Endodermal cell (in vitro differentiated cells): ENCODE measurements at regions not wholly inside any gene's neighbourhood (a gene's known extent, or its start where the extent isn't known, plus 50 kb on each side); places are given as distances from the start of the nearest gene placed in this dataset.

Experiments
- DNase-seq: peaks from one replicate; pipeline ENCODE4 v3.0.0-alpha.2; 2017
- H3K27ac ChIP-seq: 2 replicates; pipeline ENCODE4 v1.5.1; 2013; ENCODE audit warnings: mild to moderate bottlenecking, low read depth, low read length, moderate library complexity
- H3K27me3 ChIP-seq: 2 replicates; pipeline ENCODE4 v1.6.1; 2013; ENCODE audit warnings: mild to moderate bottlenecking, low read length, moderate library complexity; ENCODE audit not compliant: insufficient read depth, control insufficient read depth, poor library complexity, severe bottlenecking
- H3K36me3 ChIP-seq: 2 replicates; pipeline ENCODE4 v1.7.0; 2013; ENCODE audit warnings: mild to moderate bottlenecking, low read length, moderate library complexity; ENCODE audit not compliant: control insufficient read depth, insufficient read depth
- H3K4me1 ChIP-seq: one replicate; pipeline ENCODE4 v1.7.0; 2013; ENCODE audit warnings: low read length; ENCODE audit not compliant: control insufficient read depth, insufficient read depth
- H3K4me3 ChIP-seq: 2 replicates; pipeline ENCODE4 v1.5.1; 2013; ENCODE audit warnings: mild to moderate bottlenecking, low read length, moderate library complexity
- H3K9ac ChIP-seq: 2 replicates; pipeline ENCODE4 v1.6.1; 2013; ENCODE audit warnings: mild to moderate bottlenecking, low read length, moderate library complexity; ENCODE audit not compliant: poor library complexity, severe bottlenecking; ENCODE audit errors: extremely low read depth
- H3K9me3 ChIP-seq: 2 replicates; pipeline ENCODE4 v1.6.1; 2013; ENCODE audit warnings: mild to moderate bottlenecking, low read length, moderate library complexity; ENCODE audit not compliant: control insufficient read depth
- H3K27ac Mint-ChIP-seq: 2 replicates; pipeline ENCODE4 v1.8.0; 2020; ENCODE audit warnings: mixed read lengths
- H3K27me3 Mint-ChIP-seq: 2 replicates; pipeline ENCODE4 v1.8.0; 2021; ENCODE audit warnings: mild to moderate bottlenecking, mixed read lengths; ENCODE audit not compliant: insufficient read depth
- H3K36me3 Mint-ChIP-seq: 2 replicates; pipeline ENCODE4 v1.8.0; 2020; ENCODE audit warnings: low read depth, mixed read lengths
- H3K4me1 Mint-ChIP-seq: 2 replicates; pipeline ENCODE4 v1.8.0; 2020; ENCODE audit warnings: mixed read lengths
- H3K4me3 Mint-ChIP-seq: 2 replicates; pipeline ENCODE4 v1.8.0; 2020; ENCODE audit warnings: mild to moderate bottlenecking, moderate library complexity, mixed read lengths
- H3K9me3 Mint-ChIP-seq: 2 replicates; pipeline ENCODE4 v1.8.0; 2020; ENCODE audit warnings: mild to moderate bottlenecking, mixed read lengths
- WGBS, 2 experiments: methylation state at CpG; one replicate each; pipeline versions ENCODE4 v1.1.5 to v1.1.7; 2013; ENCODE audit warnings: missing lambda C conversion rate in 2 of 2, mixed read lengths in 1 of 2; ENCODE audit not compliant: insufficient coverage in 1 of 2, insufficient read length in 1 of 2; 5-methylcytosine and 5-hydroxymethylcytosine counted together
- TF ChIP-seq, protein P1 (sequence below): fragments of 200-600 bp; sonication (generic); conservative IDR thresholded peaks from 2 replicates; pipeline ENCODE4 v1.5.0; 2021; ENCODE audit warnings: antibody characterized with exemption, mild to moderate bottlenecking

DNA sequence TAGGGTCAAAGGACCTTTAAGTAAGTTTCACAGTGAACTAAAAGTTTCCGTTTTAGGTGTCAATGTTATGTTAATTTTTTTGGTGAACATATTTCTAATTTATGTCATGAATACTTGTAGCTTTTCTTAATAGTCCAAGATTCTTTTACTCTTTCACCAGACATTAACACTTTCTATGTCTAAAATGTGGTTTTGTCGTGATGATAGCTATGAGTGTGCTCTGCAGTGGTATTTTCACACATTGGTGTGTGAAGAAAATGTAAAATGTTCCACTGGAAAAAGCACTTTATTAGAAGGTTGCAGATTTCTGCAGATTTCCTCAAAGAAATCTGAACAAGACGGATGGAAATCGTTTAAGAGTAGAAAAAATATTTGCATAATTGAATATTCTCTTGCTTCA, 561.0 kb upstream of the ANKRD30A start:
- Histone ChIP-seq H3K36me3 (no peaks in the 10 kb centered on the region), H3K9ac (no peak overlapping the region), H3K27me3 (no peaks in the 10 kb centered on the region), H3K27ac (no peak overlapping the region), H3K4me1 (peaks cover 1% of the 10 kb centered on the region), H3K4me3 (no peak overlapping the region), H3K9me3 (no peaks in the 10 kb centered on the region)
- H3K27ac Mint-ChIP-seq: no peak overlapping the region
- no peaks in the 10 kb centered on the region for H3K27me3 Mint-ChIP-seq
- TF ChIP-seq, protein P1, sequence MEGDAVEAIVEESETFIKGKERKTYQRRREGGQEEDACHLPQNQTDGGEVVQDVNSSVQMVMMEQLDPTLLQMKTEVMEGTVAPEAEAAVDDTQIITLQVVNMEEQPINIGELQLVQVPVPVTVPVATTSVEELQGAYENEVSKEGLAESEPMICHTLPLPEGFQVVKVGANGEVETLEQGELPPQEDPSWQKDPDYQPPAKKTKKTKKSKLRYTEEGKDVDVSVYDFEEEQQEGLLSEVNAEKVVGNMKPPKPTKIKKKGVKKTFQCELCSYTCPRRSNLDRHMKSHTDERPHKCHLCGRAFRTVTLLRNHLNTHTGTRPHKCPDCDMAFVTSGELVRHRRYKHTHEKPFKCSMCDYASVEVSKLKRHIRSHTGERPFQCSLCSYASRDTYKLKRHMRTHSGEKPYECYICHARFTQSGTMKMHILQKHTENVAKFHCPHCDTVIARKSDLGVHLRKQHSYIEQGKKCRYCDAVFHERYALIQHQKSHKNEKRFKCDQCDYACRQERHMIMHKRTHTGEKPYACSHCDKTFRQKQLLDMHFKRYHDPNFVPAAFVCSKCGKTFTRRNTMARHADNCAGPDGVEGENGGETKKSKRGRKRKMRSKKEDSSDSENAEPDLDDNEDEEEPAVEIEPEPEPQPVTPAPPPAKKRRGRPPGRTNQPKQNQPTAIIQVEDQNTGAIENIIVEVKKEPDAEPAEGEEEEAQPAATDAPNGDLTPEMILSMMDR: no peak
- DNase-seq: no peak
- no peaks in the 10 kb centered on the region for H3K4me1 Mint-ChIP-seq
- no peak overlapping the region for H3K4me3 Mint-ChIP-seq
- WGBS, 2 experiments: 67 to 100% methylated on average over 1 to 4 of the region's 4 CpGs
- no peaks in the 10 kb centered on the region for H3K36me3 Mint-ChIP-seq
- peaks cover 7% of the 10 kb centered on the region for H3K9me3 Mint-ChIP-seq

DNA sequence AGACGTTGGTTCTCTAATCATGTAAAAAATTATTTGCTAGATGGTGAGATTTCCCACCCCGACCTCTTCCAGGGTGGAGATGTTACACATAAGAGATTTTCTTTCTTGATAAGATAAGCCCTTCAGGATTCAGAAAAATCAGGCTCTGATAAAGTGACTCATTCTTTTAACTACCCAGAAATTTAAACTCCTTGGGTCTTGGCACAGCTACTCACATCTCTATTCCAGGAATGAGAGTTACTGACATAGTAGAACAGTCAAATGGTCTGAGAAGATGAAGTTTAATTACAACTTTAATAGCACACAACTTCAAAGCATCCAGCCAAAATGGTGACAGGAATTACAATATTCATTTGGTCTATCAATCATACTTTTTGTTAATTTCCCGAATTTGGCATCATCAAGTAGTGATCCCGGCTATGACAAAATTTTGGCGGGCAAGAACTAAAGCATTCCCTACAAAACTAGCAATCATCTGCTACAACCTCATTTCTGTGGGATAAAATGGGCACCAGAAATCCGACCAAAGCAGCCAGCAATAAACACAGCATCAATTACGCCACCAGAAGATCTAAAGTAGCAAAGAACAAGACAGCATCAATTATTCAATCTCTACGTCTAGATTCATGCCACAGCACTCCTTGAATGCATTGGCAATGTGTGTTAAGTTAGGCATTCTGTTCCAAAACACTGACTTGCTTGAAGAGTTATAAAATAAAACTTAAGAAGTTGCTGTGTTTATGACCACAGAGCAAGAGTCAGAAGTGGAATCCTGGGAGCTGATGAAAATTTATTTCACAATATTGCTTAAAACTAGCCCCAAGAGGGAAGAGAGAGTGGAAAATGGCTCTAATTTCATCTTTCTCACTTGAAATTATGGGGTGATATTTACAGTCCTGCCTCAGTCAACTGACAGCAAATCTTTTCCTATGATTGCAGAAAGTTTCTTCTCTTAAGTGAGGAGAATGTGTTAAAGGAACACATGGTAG, 565.7 kb upstream of the ANKRD30A start:
- Histone ChIP-seq H3K9ac (no peak overlapping the region), H3K27me3 (peaks cover 14% of the 10 kb centered on the region), H3K4me1 (peaks cover 3% of the 10 kb centered on the region), H3K9me3 (no peaks in the 10 kb centered on the region), H3K4me3 (no peak overlapping the region), H3K27ac (no peak overlapping the region), H3K36me3 (no peaks in the 10 kb centered on the region)
- H3K4me3 Mint-ChIP-seq: no peak overlapping the region
- no peaks in the 10 kb centered on the region for H3K27me3 Mint-ChIP-seq
- 73 to 75% methylated on average over 4 to 8 of the region's 8 CpGs for WGBS, 2 experiments
- no peaks in the 10 kb centered on the region for H3K4me1 Mint-ChIP-seq
- no peak for DNase-seq
- no peak overlapping the region for H3K27ac Mint-ChIP-seq
- no peaks in the 10 kb centered on the region for H3K36me3 Mint-ChIP-seq
- TF ChIP-seq, protein P1: no peak
- H3K9me3 Mint-ChIP-seq: no peaks in the 10 kb centered on the region

DNA sequence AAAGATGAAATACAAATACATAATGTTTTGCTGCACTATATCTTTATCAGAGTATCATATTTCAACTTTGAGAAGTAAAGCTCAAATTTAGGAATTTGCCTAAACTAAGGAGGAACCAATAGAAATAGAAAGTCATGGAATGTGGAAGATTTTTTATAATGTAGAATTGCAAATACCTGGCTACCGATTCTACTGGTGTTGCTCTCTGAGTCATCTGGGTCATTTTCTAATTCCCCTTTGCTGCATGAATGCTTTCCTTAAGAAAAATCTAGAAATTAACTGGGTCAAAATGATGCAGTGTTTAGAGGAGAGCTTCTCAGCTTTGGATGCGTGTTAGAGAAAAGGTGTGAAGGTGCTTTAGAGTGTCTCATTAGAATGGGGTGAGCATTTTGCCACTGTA, 568.9 kb upstream of the ANKRD30A start:
- Mint-ChIP-seq H3K27ac (no peak overlapping the region), H3K9me3 (no peaks in the 10 kb centered on the region), H3K4me3 (no peak overlapping the region), H3K4me1 (no peaks in the 10 kb centered on the region), H3K27me3 (no peaks in the 10 kb centered on the region), H3K36me3 (no peaks in the 10 kb centered on the region)
- 59 to 90% methylated on average over 2 of the region's 2 CpGs for WGBS, 2 experiments
- TF ChIP-seq, protein P1: no peak
- Histone ChIP-seq H3K27ac (no peak overlapping the region), H3K27me3 (peaks cover 15% of the 10 kb centered on the region), H3K4me3 (no peak overlapping the region), H3K9me3 (no peaks in the 10 kb centered on the region), H3K36me3 (no peaks in the 10 kb centered on the region), H3K9ac (no peak overlapping the region), H3K4me1 (peaks cover 3% of the 10 kb centered on the region)
- DNase-seq: no peak
